T-helper 2 cell treated with Interferon-gamma antibody and Interleukin-4, amounts not matched to agents 5 μg/mL and 100 μg/mL, for 36 hours (primary cell): ENCODE measurements at regions not wholly inside any gene's neighbourhood (a gene's known extent, or its start where the extent isn't known, plus 50 kb on each side); places are given as distances from the start of the nearest gene placed in this dataset.

Source experiments
- DNase-seq: peaks from one replicate; pipeline ENCODE4 v3.0.0; 2021; ENCODE audit warnings: low spot score
- H3K27ac Mint-ChIP-seq: one replicate; pipeline ENCODE4 v1.8.0; 2021; ENCODE audit warnings: mild to moderate bottlenecking, mixed read lengths
- H3K27me3 Mint-ChIP-seq: one replicate; pipeline ENCODE4 v1.8.0; 2021; ENCODE audit warnings: low read depth, mixed read lengths
- H3K36me3 Mint-ChIP-seq: one replicate; pipeline ENCODE4 v1.8.0; 2021; ENCODE audit warnings: low read depth, mixed read lengths
- H3K4me1 Mint-ChIP-seq: one replicate; pipeline ENCODE4 v1.8.0; 2021; ENCODE audit warnings: low read depth, mixed read lengths
- H3K4me3 Mint-ChIP-seq: one replicate; pipeline ENCODE4 v1.8.0; 2022; ENCODE audit warnings: mild to moderate bottlenecking, moderate library complexity, mixed read lengths
- H3K9me3 Mint-ChIP-seq: one replicate; pipeline ENCODE4 v1.8.0; 2021; ENCODE audit warnings: mixed read lengths

DNA sequence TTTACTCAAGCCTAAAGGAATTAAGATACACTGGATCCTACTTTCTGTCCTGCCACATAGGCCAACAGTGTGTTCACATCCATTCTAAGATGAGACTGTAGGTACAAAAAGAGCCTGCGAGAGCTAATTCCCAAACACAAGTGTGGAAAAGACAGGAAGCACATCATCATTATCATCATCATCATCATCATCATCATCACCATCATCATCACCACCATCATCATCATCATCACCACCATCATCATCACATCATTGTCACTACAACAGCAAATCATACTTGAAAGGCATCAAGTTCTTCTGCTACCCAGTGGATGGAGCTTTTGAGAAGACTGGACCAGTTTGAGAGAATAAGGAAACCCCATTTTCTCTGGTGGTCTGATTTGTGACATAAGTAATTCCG is 268.1 kb downstream of the HS3ST3A1 start:
- no peak for DNase-seq
- H3K9me3 Mint-ChIP-seq, result no peaks in the 10 kb centered on the region
- no peak overlapping the region for H3K27ac Mint-ChIP-seq
- H3K36me3 Mint-ChIP-seq, result no peaks in the 10 kb centered on the region
- H3K27me3 Mint-ChIP-seq, result peaks cover 10% of the 10 kb centered on the region
- H3K4me3 Mint-ChIP-seq, result no peak overlapping the region
- peaks cover 4% of the 10 kb centered on the region for H3K4me1 Mint-ChIP-seq

DNA sequence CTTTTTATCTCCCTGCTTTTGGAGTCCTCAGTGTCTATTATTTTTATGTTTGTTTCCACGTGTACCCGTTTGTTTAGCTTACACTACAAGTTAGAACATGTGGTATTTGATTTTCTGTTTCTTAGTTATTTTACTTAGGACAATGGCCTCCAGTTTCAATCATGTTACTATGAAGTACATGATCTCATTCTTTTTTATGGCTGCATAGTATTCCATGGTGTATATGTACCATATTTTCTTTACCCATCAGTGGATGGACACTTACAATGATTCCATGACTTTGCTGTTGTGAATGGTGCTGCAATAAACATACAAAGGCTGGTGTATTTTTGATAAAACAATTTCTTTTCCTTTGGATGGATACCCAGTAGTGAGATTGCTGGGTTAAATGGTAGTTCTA is 269.5 kb downstream of the HS3ST3A1 start:
- Mint-ChIP-seq H3K27me3 (peaks cover 2% of the 10 kb centered on the region), H3K4me3 (no peak overlapping the region), H3K27ac (no peak overlapping the region)

DNA sequence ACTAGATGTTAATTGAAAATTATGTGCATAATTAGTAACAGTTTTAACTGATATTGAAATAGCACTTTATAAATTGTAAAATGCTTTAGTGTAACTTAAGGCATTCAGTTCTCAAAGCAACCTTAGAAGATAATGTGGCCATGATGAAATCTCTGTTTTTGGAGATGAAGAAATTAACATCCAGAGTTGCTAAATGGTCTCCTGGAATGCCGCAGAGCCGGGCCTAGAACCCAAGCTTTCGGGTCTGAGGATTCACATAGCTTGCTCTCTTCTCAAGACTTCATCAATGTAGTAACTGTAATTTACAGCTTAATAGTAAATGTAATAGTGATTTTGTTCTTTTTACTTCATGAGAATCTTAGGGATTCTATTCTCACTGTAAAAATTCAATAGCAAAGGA is 272.3 kb downstream of the HS3ST3A1 start:
- DNase-seq, result no peak
- Mint-ChIP-seq H3K4me1 (no peaks in the 10 kb centered on the region), H3K9me3 (no peaks in the 10 kb centered on the region), H3K4me3 (no peak overlapping the region), H3K36me3 (no peaks in the 10 kb centered on the region), H3K27ac (no peak overlapping the region), H3K27me3 (no peaks in the 10 kb centered on the region)

More for the DNA sequence above, 269.5 kb downstream of the HS3ST3A1 start:
- Mint-ChIP-seq H3K9me3 (no peaks in the 10 kb centered on the region), H3K36me3 (no peaks in the 10 kb centered on the region), H3K4me1 (no peaks in the 10 kb centered on the region)
- no peak for DNase-seq

DNA sequence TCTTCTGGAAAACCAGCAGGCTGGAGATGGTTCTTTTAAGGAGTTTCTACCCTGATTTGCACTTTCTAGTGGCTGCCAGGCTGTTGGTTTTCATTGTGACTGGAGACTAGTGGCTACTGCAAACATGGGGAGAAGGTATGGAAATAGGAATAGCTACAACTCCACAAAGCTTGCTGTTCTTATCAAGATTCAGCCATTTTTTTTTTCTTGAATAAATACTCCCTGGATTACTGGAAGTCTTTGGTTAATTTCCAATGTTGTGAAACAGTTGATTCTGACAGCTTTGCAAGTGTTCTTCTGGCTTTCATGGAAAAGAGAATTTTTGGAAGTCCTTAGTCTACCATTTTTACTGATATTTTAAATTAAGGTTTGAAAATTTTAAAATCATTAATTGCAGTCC is 277.7 kb downstream of the HS3ST3A1 start:
- no peak for DNase-seq
- Mint-ChIP-seq H3K27ac (no peak overlapping the region), H3K27me3 (no peaks in the 10 kb centered on the region), H3K4me3 (no peak overlapping the region), H3K9me3 (no peaks in the 10 kb centered on the region), H3K36me3 (no peaks in the 10 kb centered on the region), H3K4me1 (no peaks in the 10 kb centered on the region)

DNA sequence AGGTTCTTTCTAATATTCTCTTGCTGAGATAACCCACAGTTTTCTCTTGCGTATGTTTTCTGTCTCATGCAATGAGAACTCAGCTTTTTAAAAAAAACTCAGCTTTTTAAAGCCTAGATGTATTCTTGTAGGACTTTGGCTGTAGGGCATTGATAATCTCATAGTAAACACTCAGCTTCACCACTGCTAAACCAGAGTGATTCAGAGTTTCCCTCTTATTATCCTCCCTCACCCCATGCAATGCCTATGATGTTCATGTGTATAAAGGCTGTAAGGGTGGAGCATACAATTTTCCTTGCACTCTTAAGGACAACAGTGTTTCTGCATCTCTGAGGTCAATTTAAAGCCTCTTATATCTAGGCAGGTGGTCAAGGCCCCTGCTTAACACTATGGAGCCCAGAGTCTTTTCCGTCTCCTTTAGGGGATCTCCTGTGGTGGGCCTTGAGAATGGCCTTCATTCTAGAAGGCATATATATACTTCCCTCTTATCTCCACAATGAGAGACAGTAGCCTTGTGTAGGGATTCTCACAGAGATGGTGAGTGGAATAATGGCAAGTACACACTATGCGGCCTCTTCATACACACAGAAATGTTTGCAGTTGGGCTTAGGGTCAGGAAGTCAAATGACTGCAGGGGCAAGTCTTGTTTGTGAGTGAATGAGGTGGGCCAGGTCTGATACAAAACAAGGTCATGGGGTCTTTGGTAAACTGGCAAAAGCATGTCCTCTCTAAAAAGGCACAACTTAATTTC is 279.6 kb downstream of the HS3ST3A1 start:
- no peaks in the 10 kb centered on the region for H3K4me1 Mint-ChIP-seq
- no peaks in the 10 kb centered on the region for H3K9me3 Mint-ChIP-seq
- DNase-seq, result no peak

DNA sequence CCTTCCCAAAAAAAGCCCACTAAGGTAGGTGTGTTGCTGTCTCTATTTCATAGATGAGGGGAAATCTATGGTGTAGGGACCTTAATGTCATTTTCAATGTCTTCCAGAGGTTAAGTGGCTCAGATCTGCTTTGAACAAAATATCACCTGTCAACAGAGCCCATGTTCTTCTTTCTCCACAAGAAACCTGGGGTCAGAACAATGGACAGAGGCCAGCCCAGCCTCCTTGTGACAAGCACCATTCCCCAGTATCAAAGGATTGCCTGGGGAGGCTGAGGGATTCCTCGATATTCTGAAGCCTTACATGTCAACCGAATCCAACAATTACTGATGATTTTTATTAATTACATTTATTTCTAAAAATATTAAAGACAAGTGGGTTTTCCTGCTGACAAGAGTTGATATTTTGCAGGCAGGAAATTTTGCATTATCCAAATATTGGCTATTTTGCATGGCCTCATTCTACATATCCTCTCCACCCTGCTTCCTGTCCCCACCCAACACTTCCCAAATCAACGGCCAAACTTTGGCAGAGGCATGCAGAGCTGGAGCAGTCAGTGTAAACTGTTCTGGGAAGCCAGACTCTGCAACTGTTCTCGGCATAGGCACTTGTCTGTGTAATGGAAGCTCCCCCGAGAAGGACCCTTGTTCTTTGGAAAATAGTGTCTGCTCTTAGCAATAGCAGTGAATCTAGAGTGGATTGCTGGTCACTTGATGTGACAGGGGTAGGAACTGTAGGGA is 281.5 kb downstream of the HS3ST3A1 start:
- DNase-seq, result no peak
- H3K27ac Mint-ChIP-seq, result no peak overlapping the region
- no peaks in the 10 kb centered on the region for H3K27me3 Mint-ChIP-seq
- H3K9me3 Mint-ChIP-seq, result no peaks in the 10 kb centered on the region
- no peaks in the 10 kb centered on the region for H3K4me1 Mint-ChIP-seq
- H3K36me3 Mint-ChIP-seq, result no peaks in the 10 kb centered on the region
- no peak overlapping the region for H3K4me3 Mint-ChIP-seq

More for the DNA sequence above, 279.6 kb downstream of the HS3ST3A1 start:
- Mint-ChIP-seq H3K4me3 (no peak overlapping the region), H3K27me3 (no peaks in the 10 kb centered on the region), H3K36me3 (no peaks in the 10 kb centered on the region), H3K27ac (no peak overlapping the region)

DNA sequence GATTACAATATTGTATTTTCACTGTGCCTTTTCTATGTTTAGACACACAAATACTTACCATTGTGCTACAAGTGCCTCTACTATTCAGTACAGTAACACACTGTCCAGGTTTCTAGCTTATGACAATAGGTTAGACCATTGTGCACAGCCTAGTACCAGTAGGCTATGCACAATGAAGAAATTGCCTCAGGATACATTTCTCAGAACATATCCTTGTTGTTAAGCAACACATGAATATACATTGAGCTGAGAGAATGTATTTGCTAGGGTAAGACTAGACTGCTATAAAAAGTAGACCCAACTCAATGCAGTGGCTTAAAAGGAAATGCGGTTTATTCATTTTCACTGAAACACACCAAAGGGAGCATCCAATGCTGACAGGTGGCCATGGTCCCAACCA is 285.1 kb downstream of the HS3ST3A1 start:
- no peaks in the 10 kb centered on the region for H3K36me3 Mint-ChIP-seq
- no peak for DNase-seq
- H3K9me3 Mint-ChIP-seq, result no peaks in the 10 kb centered on the region
- no peak overlapping the region for H3K27ac Mint-ChIP-seq
- no peaks in the 10 kb centered on the region for H3K27me3 Mint-ChIP-seq
- no peak overlapping the region for H3K4me3 Mint-ChIP-seq
- no peaks in the 10 kb centered on the region for H3K4me1 Mint-ChIP-seq

DNA sequence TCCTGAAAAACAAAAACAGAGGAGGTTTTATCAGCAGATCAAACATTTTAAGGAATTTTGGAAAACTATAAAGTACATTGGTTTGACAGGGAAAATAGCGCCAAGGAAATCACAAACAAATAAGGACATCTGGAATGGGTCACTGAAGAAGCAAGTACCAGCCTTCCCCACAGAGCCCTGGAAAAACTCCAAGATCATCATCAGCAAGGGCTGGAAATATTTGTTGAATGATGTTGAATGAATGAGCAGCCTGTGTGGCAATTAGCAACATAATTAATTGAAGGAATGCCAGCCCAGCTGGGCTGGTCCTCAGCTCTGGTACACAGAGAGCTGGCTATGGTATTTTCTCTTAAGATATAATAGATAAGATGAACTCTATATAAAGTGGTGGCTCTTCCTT is 290.4 kb downstream of the HS3ST3A1 start:
- H3K27ac Mint-ChIP-seq, result no peak overlapping the region
- H3K9me3 Mint-ChIP-seq, result peaks cover 3% of the 10 kb centered on the region

DNA sequence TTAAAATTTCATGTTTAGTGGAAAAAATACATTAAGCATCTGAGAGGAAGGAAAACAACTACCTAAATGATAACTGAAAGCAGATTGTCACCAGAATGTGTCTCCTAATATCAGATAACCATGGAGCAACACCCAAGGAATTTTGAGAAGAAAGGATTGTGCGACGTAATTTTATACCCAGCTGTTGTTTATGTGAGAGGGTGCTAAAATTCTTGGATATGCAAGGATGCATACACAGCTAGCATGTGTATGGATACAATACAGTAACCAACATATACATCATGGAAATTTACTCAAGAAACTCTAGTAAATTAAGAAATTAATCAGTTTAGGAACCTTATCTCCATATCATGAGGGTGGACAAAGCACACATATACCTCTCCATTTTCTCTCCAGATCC is 290.9 kb downstream of the HS3ST3A1 start:
- Mint-ChIP-seq H3K36me3 (no peaks in the 10 kb centered on the region), H3K9me3 (peaks cover 4% of the 10 kb centered on the region), H3K4me3 (no peak overlapping the region), H3K27ac (no peak overlapping the region), H3K4me1 (no peaks in the 10 kb centered on the region), H3K27me3 (no peaks in the 10 kb centered on the region)
- no peak for DNase-seq

More for the DNA sequence above, 290.4 kb downstream of the HS3ST3A1 start:
- Mint-ChIP-seq H3K27me3 (no peaks in the 10 kb centered on the region), H3K4me1 (no peaks in the 10 kb centered on the region), H3K4me3 (no peak overlapping the region), H3K36me3 (no peaks in the 10 kb centered on the region)
- DNase-seq, result no peak

DNA sequence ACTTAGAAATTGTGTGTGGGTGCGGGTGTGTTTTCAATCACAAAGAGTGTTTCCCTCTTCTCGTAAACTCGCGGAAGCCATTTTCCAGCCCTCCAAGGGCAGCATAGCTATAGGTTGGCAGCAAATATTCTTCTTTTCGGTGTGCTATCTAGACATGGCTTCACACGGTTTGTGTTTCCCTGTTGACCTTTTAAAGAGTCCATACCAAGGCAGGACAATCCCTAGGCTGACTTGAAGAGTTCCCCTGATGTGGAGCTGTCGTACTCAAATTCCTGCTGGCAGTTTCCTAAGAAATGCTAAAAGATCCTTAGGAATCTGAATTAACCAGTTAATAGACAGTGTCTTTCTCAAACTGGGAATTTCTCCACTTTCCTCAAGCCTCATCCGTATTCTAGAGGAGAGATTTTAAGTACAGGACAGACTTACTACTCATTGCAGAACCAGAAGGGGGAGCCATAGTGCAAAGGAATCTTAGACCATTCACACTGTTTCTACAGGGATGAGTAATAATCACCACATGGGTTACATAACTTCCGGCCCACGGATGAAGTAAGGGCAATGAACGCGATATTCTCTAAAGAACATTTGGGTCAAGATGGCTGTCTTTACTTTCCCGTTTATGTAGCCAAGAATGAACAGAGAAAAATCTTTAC is 288.6 kb upstream of the ELAC2 start:
- no peak overlapping the region for H3K4me3 Mint-ChIP-seq

DNA sequence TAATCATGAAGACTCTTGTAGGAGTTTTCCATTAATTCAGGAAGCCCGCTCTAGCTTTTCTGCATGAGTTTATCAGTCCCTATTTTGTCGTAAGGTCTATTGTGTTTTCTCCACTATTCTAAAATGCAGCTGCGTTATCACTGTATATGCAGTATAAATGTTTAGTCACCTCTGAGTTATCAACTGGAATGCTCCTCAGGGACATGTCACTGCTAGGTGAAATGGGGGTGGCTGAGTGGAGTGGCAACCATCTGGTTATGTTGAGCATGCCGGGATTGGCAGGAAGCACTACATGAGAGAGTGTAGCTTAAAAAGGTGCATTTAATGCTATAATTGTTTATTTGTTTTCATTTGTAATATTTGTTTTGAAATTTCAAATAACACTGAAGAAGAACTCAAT is 285.2 kb upstream of the ELAC2 start:
- Mint-ChIP-seq H3K27ac (no peak overlapping the region), H3K27me3 (no peaks in the 10 kb centered on the region), H3K4me3 (no peak overlapping the region), H3K36me3 (no peaks in the 10 kb centered on the region), H3K4me1 (no peaks in the 10 kb centered on the region), H3K9me3 (peaks cover 4% of the 10 kb centered on the region)
- no peak for DNase-seq

More for the DNA sequence above, 288.6 kb upstream of the ELAC2 start:
- Mint-ChIP-seq H3K36me3 (no peaks in the 10 kb centered on the region), H3K4me1 (no peaks in the 10 kb centered on the region), H3K27me3 (no peaks in the 10 kb centered on the region), H3K27ac (no peak overlapping the region), H3K9me3 (peaks cover 4% of the 10 kb centered on the region)
- DNase-seq, result no peak

DNA sequence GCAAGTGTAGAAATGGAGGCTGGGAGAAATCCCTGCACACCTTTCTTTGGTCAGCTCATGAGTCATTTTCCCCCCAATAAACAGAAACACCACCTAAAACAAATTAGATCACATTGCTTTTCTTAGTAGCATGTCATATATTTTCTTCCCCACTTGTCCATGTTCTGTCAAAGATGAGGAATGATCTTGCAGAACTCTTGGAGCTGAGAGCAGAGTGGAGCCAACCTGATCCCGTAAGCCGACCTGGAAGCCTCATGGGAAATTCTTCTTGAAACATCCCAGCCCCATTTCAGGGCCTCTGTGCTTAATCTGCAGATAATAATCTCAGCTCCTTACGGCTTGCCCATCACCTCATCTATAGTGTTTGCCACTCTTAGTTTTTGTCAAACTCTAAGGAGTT is 284.6 kb upstream of the ELAC2 start:
- no peaks in the 10 kb centered on the region for H3K27me3 Mint-ChIP-seq
- H3K4me3 Mint-ChIP-seq, result no peak overlapping the region
- H3K4me1 Mint-ChIP-seq, result no peaks in the 10 kb centered on the region
- no peaks in the 10 kb centered on the region for H3K36me3 Mint-ChIP-seq
- DNase-seq, result no peak
- no peak overlapping the region for H3K27ac Mint-ChIP-seq
- peaks cover 4% of the 10 kb centered on the region for H3K9me3 Mint-ChIP-seq

DNA sequence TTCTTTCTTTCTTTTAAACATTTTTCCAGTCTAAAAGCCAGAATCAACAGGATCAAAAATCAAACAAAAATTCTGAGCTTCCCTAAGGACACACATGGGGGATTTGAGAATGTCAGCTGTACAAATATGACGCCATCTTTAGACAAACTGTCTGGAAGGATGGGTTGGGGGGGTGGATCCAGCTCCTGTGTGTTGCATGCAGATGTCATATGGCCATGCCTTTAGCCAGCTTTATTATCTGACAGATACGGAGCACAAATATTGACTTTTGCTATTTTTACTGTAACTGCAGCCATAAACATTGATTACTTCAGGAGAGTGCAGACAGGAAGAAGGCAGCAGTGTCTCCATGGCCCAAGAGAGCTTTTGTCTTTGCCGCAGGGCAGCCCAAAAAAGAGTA is 279.4 kb upstream of the ELAC2 start:
- no peak for DNase-seq
- Mint-ChIP-seq H3K27ac (no peak overlapping the region), H3K9me3 (no peaks in the 10 kb centered on the region), H3K27me3 (no peaks in the 10 kb centered on the region), H3K36me3 (no peaks in the 10 kb centered on the region), H3K4me3 (no peak overlapping the region), H3K4me1 (no peaks in the 10 kb centered on the region)

DNA sequence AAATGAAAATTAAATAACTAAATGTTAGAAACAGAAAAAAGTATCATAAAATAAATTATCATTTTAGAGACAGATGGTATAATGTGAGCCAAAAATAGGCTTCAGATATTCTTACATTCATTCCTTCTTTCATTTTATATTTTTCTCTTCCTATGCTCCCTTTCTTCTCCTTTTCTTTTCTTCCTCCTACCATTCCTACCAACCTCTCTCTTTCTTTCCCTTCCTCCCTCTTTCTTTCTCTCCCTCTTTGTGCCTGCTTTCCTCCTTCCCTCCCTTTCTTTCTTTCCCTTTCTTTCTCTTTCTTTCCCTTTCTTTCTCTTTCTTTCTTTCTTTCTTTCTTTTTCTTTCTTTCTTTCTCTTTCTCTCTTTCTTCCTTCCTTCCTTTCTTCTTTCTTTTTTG is 275.6 kb upstream of the ELAC2 start:
- Mint-ChIP-seq H3K9me3 (no peaks in the 10 kb centered on the region), H3K27me3 (no peaks in the 10 kb centered on the region), H3K27ac (no peak overlapping the region), H3K4me1 (no peaks in the 10 kb centered on the region), H3K4me3 (no peak overlapping the region), H3K36me3 (no peaks in the 10 kb centered on the region)
- DNase-seq, result no peak
